HT1080 (cell line): ENCODE measurements at regions not wholly inside any gene's neighbourhood (a gene's known extent, or its start where the extent isn't known, plus 50 kb on each side); places are given as distances from the start of the nearest gene placed in this dataset.
"Not testable (repeated sequence)": the region's sequence is repeated elsewhere in the genome, so short reads cannot be mapped to it uniquely, and the experiment has no call there.

ENCODE experiments used
- DNase-seq: peaks from one replicate; pipeline ENCODE4 v3.0.0-alpha.2; 2015; ENCODE audit warnings: low read depth

GRCh38 chr7:152504367-152504766 lies 68.6 kb upstream of the KMT2C start:
- DNase-seq = no peak

DNA sequence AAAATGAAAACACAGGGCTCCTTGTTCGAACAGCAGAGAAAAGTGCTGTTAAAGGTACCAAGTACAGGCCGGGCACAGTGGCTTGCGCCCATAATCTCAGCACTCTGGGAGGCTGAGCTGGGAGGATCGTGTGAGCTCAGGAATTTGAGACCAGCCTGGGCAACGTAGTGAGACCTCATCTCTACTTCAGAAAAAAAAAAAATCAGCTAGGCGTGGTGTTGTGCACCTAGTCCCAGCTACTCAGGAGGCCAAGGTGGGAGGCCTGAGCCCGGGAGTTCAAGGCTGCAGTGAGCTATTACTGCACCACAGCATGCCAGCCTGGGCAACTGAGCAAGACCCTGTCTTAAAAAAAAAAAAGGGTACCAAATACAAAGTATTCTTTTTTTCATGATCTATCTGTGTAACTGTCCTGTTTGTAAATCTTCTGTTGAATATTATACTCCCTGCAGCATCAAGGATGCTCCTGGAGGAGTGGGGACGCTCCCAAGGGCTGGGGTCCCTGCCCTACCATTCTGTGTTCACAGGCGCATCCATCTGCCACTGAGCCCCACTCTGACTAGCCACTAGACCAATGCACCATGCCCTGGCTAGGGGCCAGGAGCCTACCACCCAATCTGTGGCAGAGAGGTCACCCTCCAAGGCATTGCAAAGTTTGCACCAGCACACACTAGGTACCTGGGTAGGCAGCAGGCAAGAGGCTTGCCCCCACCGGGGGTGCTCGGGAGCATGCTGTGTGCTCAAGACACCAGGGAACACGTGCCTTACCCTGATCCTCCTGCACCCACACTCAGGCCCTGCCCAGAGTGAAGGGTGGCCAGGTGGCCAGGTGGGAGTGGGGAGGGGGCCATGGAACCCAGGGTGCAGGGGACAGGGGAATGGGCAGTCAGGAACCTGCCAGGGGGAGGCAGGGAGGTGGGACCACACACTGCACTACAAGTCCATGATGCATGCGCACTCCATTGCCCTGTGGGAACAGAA lies 67.3 kb upstream of the KMT2C start:
- DNase-seq = no peak

- DNase-seq = no peak
Observed at GRCh38 chr7:152501506-152501905, 65.7 kb upstream of the KMT2C start.

DNA sequence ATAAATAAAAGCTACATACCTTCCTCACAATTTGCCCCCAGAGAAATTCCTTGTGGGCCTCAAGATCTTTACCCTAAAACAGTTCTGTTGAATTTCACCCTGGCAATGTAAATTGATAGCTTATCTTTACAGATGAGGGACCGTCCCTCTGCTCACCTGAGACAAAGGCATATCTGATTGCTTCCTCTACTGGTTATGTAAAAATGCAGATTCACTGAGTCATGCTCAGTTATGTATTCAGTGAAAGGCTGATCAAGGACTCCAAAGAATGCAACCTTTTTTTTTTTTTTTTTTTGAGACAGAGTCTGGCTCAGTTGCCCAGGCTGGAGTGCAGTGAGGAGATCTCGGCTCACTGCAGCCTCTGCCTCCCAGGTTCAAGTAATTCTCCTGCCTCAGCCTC lies 64.2 kb upstream of the KMT2C start:
- not testable (repeated sequence) for DNase-seq

- DNase-seq = no peak
Observed at GRCh38 chr7:152495867-152496266, 60.1 kb upstream of the KMT2C start.

- no peak for DNase-seq
Observed at GRCh38 chr7:152492952-152493351, 57.1 kb upstream of the KMT2C start.

DNA sequence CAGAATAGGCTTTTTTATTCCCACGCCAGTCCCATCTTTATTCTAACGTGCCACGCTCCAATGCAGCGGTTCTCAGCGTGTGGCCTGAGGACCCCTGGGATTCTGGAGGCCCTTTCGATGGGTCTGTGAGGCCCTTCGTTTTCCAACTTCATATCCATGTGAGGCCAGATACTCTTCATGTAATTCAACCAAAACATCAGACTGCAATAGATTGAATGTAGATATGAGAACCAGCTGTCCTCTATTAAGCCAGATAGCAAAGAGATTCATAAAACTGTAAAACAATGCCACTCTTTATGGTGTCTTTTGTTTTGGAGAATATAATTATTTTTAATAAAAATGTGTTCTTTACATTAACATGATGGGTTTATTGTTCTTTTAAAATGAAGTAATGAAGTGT lies 53.2 kb upstream of the KMT2C start:
- no peak for DNase-seq

DNA sequence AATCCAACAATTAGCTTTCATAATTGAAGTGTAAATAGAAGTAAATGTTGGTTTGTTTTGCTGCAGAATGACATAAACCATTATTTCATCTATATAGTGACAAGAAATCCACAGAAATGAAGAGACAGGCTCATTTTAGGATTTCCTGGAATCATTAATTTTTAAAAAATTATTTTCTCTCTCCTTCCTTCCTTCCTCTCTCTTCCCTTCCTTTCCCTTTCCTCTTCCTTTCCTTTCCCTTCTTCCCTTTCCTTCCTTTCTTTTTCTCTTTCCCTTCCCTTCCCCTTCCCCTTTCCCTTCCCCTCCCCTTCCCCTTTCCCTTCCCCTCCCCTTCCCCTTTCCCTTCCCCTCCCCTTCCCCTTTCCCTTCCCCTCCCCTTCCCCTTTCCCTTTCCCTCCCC lies 51.2 kb upstream of the KMT2C start:
- DNase-seq = no peak

- no peak for DNase-seq
Observed at GRCh38 chr7:152485826-152486225, 50.0 kb upstream of the KMT2C start.
